Hippocampal formation (tissue), 2 donors: ENCODE measurements at regions not wholly inside any gene's neighbourhood (a gene's known extent, or its start where the extent isn't known, plus 50 kb on each side); places are given as distances from the start of the nearest gene placed in this dataset.
A peak's percentile ranks its signal among the peaks of the same experiment; 100 is the strongest.

Experiments
- DNase-seq, 2 donors: peaks; one replicate each; lab custom pipeline; 2025; lab: John Stamatoyannopoulos, UW

DNA sequence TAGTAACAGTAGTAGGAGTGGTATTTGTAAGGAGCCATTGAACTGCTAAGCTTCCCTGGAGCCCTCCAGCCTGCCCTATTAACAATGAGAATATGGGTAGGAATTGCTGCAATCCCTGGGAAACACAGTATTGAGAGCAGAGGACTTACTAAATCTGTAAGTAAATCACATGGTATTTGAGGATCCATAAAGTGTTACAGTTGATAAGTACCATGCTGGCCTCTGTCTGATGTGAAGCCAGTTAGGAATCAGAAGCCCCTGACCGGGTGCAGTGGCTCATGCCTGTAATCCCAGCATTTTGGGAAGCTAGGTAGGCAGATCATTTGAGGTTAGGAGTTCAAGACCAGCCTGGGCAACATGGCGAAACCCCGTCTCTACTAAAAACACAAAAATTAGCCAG is 224.6 kb downstream of the C1D start:
- DNase-seq, result no peak

DNA sequence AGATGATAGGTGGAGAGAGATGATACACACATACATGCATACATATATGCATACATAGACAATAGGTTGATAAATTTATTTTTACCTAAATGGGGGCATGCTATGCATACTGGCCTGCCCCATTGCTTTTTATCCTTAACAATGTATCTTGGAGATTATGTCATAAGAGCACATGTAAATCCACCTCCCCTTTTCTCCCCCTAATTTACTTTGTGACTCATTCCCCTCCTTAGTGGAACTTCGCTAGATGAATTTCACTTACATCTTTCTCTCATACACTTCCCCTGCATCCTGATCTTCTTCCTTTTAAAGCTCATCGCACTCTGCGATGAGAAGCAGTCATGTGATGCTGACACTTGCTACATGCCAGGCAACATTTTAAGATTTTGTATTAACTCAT is 223.6 kb downstream of the C1D start:
- DNase-seq, result no peak

DNA sequence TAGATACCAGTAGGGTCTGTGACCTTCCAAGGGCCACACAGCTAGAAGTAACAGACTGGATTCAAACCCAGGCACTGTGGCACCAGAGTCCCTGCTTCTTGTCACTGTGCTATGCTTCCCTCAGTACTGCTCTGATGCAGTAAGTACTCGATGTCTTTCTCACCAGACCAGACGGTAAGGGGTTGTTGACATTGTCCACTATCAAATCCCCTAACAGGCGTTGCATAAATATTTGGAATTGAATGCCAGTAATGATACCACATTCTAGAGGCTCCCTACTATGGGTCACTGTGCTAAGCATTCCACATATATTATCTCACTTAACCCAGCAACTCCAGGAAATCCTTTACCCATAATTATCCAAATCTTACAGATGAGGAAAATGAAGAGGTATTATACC is 223.1 kb downstream of the C1D start:
- DNase-seq, result no peak

DNA sequence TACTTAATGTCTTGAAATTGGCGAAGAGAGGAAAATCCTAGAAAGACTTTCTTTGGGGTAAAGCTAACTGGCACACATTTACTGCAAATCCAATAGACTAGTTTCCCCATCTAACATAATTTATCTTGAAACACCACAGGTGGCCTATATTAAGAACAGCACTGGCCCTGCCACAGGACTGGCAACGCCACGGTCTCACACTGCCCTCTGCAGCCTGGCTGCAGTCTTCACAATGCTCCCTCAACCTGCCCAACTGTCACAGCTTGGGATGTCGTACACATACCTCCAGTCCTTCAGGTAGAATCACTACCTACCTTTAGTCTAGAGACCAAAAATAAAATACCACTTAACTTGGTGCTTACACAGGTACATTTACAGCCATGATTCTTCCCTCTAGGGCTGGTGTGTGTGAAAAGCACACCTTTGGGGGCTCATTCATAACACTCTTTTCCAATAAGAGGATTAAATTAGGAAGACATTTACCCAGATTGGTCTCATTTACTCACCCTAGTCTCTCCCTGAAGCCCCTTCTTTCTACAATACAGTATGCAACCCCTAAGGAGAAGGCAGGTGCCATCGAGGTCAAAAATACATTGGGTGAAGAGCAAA is 222.2 kb downstream of the C1D start:
- peak; percentile 37 to 47 for DNase-seq

DNA sequence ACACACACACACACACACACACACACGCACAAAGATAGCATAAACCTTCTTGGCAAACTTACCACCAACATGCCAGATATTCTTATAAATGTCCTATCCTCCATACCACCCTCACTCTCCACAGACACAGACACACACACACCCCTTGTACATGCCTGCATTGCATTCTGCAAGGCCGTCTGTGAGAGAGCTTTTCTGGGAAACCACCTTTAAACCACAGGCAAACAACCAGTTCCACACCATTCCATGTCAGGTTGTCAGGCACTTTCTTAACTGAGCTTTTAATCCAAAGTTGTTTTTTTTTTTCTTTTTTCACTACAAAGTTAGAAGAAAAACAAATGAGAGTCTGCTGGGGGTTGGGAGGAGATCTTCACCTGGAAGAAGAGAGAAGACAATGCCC is 221.1 kb downstream of the C1D start:
- DNase-seq, result no peak

DNA sequence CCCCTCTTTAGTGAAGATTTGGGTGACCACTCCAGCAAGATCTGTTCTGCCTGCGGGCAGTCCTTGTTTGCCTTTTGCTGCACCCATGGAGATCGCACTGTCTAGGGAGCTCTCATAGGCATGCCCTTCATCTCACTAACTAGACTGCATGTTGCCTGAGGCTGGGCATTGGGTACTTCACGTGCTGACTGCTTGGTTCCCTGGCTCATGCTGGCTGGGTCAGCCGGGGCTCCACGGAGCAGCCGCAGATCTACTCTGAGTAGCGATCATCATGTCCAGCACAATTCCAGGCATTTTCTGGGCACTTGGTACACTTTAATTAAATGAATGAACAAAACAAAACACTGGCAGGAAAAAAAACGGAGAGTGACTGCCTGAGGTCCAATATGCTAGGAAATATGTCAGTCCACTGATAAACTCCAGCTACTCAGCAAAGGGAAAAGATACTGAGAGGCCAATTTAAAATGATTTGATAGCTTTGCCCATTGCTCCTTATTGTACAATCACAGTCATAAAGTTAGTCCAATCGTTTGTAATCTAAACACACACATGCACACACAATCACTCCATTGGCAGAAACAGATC is 220.3 kb downstream of the C1D start:
- no peak for DNase-seq

DNA sequence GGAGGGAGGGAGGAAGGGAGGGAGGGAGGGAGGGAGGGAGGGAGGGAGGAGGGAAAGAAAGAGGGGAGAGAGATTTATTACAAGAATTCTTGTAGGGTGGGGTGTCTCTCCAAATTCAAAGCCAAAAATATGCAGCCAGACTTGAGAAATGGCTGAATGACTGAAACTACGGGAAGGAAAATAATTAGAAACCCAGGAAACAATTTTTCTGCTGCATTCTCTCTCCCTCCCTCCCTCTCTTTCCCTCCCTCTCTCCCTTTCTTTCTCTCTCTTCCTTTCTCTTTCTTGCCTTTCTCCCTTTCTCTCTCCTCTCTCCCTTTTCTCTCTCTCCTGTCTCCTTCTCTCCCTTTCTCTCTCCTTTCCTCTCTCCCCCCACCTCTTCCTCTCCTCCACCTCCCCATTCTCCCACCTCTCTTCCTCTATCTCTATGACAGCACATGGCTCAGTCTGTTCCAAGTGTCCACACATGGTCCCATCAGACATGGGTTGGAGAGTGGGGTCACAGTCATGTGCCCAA is 218.7 kb downstream of the C1D start:
- no peak for DNase-seq

DNA sequence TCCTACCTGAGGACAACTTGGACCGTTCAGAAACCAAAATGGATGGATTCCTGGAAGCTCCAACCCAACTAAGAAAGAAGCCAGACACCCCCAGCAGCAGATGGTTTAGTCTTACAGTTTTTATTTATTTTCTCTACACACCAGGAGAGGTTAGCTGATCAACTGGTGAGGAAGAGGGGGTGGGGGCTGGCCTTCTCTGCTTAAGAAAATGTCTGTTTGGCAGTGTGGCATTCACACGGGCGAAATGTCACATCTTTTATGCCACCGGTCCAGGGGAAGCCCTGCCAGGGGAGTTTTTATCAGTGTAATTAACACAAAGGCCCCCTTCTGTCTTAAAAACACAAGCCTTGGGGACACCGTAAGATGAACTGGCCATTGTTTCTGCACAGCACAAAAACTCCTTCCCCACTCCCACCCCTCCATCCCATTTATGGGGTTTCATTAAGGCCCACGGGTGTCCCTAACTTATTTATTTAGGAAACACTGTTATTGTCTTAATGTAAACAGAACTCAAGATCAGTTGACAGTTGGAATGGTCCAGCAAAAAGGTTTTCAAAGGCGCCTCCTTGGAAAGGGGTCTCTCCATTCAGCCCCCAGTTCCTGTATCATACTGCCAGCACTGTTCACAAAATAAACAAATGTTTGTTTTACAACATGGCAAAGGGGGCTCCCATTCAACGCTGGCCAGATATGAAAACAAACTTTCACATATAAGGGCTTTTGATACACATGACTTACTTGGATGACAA is 217.0 kb downstream of the C1D start:
- no peak for DNase-seq

DNA sequence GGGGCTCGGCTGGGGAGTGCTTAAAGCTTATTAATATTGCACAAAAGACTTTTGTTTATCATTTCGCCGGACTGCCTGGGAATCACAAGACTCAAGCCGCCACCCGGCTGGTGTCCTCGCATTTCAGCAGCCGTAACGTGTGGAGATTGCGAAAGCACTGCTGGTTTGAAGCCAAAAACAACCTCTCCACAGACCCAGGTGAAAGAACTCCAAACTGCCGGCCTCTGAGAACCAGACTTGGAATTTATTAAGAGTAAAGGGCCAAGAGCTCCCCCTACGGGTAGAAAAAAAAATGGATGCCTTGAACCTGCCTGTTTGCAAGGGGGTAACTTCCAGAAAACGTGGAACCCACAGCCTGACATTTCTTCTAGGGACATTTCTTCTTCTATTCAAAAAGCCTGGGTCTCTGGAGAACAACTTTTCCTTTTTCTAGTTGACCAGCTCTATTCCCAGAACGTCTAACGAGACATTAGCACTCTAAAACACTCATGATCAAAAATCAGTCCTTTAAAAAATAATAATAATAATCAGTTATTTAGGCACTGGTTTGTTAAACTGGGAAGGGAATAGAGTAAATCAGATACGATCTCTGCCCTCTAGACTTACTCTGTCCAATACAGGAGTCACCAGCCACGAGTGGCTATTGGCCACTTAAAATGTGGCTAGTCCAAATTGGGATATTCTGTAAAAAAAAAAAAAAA is 216.3 kb downstream of the C1D start:
- peak; percentile 21 to 24 for DNase-seq

DNA sequence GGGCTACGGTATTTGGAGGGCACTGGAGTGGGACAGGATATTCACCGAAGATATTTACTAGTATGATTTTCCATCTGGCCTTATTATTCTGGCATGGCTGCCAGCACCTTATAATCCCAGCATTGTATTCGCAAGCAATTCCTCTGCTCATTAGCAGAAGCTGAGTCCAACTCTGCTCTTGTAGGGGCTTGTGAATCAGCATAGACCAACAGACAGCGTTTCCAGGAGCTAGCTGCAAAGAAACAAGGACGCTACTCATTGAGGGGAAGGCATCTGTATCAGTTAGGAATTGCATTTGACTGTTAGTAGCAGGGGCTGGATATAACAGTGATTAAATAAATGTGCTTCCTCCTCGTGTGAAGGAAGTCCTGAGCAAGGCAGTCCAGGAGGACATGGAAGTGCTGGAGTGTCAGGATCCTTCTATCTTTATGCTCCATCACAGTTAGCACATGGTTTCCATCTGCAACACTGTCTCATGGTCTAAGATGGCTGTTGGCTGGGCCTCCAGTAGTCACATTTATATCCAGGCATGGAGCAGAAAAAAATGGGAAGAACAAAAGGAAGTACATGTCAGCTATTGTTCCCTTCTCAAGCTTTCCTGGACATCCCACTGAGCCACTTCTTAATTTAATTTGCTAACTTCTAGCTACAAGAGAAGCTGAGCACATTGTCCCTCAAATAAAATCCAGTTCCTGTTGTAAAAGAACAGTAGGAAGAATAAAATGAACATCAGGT is 214.1 kb downstream of the C1D start:
- DNase-seq, result peak in 1 of 2 donors; percentile 3

DNA sequence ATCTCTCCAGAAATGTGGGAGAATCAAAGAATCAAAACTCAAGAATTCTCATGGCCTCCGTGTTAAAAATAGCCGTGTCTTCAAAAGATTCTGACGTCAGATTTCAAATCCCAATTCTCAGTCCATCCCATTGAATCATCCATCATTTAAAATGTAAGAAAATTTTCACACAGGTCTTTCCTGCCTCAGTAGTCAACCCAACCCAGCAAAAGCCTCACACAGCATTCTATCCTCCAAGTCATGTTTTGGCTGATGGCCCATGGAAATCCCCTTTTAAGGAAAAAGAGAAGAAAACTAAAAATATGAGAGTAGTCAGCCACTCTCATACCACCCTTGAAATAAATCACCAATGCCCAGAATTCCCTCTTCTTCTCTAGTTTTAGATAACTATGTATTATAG is 211.8 kb downstream of the C1D start:
- no peak for DNase-seq

DNA sequence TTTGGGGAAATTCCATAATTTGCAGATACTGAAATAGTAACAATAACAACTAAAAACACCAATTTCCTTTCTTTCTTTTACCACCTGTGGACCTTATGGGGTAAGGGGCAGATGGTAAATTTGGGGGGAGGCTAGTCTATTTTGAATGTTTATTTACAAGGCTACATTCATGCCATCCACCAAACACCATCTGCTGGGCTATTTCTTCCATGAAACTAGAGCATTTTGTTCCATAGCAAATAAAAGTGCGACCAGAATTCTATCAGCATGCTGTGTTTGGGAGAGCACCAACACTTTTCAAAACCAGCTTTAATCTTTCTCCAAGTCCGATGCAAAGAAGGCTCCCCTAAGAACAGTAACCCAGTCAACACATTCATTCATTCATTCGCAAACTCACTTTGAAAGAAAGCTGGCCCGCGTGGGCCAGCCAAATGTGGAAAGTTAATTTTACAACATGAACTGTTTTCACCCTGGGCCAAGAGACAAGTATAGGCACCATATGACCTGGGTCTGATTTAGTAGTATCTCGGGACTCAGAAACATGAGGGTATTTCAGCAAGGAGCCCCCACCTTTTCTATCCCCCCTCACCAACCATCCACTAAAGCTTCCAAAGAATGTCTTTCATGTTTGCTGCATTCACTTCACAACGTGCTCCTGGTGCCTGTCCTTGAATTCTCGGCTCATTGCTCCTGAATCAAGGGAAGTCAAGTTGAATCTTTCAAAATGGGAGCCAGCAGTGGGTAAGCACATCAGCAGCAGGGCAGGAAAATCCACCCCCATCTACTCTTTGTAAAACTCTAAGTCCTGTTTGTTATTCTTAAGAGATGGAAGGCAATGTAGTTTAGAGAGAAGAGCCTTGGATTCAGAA is 210.6 kb downstream of the C1D start:
- DNase-seq, result peak in 1 of 2 donors; percentile 1

DNA sequence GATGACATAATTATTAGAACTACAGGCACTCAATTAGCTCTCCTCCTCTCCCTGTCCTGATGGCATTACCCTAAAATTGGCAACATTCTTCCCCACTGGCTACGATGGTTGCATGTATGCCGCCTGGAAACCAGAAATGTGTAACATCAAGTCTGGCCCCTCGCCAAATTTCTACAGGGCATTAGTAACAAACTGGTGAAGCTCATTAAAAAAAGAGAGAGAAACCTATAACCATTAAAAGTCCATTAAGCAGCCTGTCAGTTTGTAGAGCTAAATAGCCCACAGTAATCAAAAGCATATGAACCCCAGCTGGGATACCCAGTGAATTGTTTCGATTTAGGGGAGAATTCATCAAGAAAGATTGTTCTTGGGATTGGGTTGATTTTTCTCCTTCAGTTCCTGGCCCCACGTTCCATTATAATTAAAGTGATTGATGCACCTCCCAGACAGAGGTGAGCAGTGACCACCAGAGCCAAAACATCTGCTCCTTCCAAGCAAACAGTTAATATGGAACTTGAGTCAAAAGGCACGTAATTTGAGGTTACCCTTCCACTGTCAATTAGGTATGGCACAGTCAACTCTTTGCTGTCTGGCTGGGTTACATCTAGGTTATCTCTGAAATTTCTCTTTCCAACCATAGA is 208.6 kb downstream of the C1D start:
- DNase-seq, result no peak

DNA sequence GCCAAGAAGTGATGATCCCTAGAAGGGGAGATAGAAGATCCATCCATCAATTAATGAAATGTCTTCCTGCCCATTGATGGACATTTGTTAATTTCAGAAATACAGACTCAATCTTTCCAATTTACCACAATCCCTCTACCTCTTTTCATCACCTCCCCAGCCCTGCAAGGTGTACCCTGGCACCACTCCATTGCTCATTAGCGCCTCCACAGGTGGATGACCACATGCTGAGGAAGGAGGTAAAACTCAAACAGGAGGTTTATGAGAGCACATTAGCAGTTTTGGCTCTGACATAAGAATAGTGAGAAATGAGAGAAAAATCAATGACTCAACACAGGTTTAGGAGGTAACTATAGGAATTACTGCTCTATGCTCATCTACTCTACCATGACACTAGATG is 208.0 kb downstream of the C1D start:
- DNase-seq, result no peak

DNA sequence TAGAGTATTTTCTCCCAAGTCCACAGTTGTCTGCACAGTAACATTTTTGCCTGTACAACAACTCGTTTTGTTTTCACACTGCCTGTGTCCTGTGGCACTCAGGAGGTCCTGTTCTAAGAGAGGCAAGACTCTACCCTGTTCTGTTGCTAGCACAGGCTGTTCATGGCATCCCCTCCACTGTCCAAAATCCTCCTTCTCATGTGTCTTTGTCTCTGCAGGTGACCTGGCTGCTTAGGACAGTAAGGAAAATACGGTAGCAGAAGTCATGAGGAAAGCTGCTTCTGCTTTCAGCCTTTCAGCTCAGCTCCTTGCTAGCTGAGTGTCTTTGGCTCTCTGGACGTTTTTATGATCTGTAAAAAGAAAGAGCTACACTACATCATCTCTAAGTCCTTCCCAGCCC is 205.9 kb downstream of the C1D start:
- DNase-seq, result no peak

DNA sequence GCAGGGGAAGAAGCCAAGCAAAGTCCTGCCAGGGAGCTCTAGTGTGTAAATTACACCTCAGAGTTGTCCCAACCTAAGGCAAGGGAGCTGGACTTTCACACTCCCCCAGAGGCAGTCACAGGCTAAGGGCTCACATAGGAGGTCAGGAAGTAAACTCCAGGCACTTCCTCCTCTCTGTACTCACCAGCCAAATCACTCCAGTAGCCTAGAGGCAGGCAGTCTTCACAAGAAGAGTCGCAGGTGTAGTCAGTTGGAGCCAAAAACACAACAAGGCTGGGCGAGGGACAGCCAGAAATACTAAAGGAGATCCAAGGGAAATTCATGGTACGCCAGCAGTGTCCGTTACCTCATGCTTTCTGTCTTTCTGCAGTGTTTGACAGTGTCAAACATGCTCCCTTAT is 205.0 kb downstream of the C1D start:
- DNase-seq, result no peak

DNA sequence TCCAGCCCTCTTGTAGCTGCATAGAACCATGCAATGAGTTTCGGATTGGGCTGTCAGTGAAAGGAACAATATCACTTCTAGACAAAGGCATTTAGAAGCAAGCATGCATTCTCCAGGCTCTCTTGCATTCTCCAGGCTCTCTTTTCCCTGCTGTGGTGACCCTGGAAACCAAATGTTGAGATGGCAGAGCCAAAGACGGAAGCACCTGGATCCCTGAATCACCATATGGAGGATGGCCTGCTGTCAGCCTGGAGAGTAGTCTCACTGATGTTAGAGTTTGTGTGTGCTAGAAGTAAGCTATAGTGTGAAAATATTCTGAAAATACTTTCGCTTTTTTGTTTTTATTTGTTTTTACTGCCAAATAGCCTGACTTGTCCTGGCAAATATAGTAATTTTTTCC is 203.9 kb downstream of the C1D start:
- no peak for DNase-seq

DNA sequence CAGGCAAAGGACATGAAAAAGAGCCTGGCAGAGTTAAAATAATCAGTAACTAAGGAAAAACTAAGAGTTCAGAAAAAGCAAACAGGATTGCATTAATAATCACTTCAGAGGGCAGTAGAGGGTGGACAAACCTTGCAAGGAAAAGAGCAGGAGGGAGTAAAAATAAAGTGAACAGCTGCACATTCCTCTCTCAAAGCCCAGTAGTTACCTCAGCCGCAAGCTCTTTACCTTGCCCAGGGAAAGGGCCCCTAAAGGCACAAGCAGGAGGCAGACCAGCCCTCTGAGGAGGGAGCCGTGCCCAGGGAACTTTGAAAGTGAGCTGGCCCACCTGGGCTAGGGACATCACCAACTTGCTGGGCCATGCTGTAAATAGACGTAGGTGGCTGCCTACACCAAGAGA is 196.9 kb downstream of the C1D start:
- DNase-seq, result no peak

DNA sequence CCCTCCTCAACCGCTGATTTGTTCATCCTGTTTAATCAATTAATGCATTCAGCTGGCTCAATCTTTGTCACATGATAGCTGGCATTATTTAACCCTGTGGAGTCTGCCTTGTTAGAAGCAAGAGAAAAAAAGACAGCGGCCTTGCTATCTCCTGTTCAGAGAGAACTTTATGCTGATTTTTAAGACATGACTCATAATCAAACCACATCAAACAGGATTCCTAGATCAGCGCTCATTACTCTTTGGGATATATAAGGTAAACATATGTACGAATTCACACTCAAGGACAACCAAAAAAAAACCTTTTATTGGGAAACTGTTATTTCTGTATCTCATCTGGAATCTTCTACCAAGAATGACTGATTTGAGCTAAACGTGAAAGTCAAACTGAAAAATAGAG is 195.1 kb downstream of the C1D start:
- DNase-seq, result no peak

DNA sequence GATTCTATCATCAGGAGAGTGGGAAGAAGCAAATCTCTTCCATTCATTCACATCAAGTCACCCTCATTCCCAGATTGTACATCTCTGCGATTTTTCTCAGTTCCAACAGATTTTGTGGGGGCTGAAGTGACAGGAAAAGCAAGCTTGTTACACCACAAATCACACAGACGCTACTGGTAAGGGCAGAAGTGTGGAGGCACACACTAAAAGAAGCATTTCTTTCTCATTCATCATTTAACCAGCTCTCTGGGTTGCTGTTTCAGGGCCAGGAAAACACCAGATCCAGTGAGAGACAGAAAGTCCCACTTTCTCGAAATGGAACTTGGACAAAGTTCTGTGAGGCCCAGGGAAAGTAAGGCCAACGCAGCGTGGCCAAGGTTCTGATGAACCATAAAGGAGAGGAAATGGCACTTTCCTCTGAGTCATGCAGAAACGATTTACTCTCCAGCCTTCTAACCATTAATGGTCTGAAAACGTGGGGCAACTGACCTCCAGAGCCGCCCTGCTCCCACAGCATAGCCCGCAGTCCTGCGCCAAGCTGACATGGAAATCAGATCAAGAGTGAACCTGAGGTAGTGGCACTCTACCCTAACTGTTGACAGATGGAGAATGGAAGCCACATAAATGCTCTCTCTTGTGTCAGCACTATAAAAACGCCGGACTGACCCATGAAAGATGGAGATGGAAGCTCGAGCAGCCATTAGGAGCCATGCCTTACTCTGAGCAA is 191.0 kb downstream of the C1D start:
- DNase-seq, result peak in 1 of 2 donors; percentile 31
